Mesodermal cell (in vitro differentiated cells): ENCODE measurements at regions not wholly inside any gene's neighbourhood (a gene's known extent, or its start where the extent isn't known, plus 50 kb on each side); places are given as distances from the start of the nearest gene placed in this dataset.

Source experiments
- H3K27ac ChIP-seq: 2 replicates; pipeline ENCODE4 v1.7.0; 2013; ENCODE audit warnings: mild to moderate bottlenecking, low read depth, low read length, moderate library complexity; ENCODE audit not compliant: severe bottlenecking
- H3K36me3 ChIP-seq: 2 replicates; pipeline ENCODE4 v1.7.1; 2013; ENCODE audit warnings: mild to moderate bottlenecking, low read length, moderate library complexity; ENCODE audit not compliant: control insufficient read depth, insufficient read depth
- H3K4me1 ChIP-seq: one replicate; pipeline ENCODE4 v1.7.1; 2013; ENCODE audit warnings: mild to moderate bottlenecking, low read length; ENCODE audit not compliant: insufficient read depth, control insufficient read depth, poor library complexity, severe bottlenecking
- H3K4me3 ChIP-seq: 2 replicates; pipeline ENCODE4 v1.7.0; 2013; ENCODE audit warnings: low read length, control low read depth, mild to moderate bottlenecking; ENCODE audit not compliant: insufficient read depth, poor library complexity, severe bottlenecking; ENCODE audit errors: extremely low read depth
- H3K9me3 ChIP-seq: 2 replicates; pipeline ENCODE4 v1.7.1; 2013; ENCODE audit warnings: mild to moderate bottlenecking, low read length, moderate library complexity; ENCODE audit not compliant: control insufficient read depth
- WGBS, 2 experiments: methylation state at CpG; one replicate each; pipeline ENCODE4 v1.1.5; 2013; ENCODE audit warnings: missing lambda C conversion rate in 2 of 2; ENCODE audit not compliant: insufficient coverage in 2 of 2; 5-methylcytosine and 5-hydroxymethylcytosine counted together

GRCh38 chr2:40507432-40507831 lies 55.5 kb upstream of the SLC8A1 start:
- Histone ChIP-seq H3K9me3 (no peaks in the 10 kb centered on the region), H3K36me3 (no peaks in the 10 kb centered on the region), H3K4me1 (peaks cover 8% of the 10 kb centered on the region), H3K27ac (no peak overlapping the region), H3K4me3 (no peak overlapping the region)
- no CpG with 5 or more reads among the region's 1 CpG for WGBS, 2 experiments

- Histone ChIP-seq H3K27ac (no peak overlapping the region), H3K9me3 (no peaks in the 10 kb centered on the region), H3K4me3 (no peak overlapping the region), H3K4me1 (peaks cover 8% of the 10 kb centered on the region), H3K36me3 (no peaks in the 10 kb centered on the region)
- WGBS, 2 experiments = no CpG with 5 or more reads among the region's 3 CpGs
These were observed 58.4 kb upstream of the SLC8A1 start for GRCh38 chr2:40510304-40510703.

GRCh38 chr2:40511661-40512213 lies 59.8 kb upstream of the SLC8A1 start:
- H3K4me1 ChIP-seq = peaks cover 8% of the 10 kb centered on the region
- no peaks in the 10 kb centered on the region for H3K36me3 ChIP-seq
- H3K9me3 ChIP-seq = no peaks in the 10 kb centered on the region
- 83 to 92% methylated on average over 6 to 9 of the region's 9 CpGs for WGBS, 2 experiments
- no peak overlapping the region for H3K4me3 ChIP-seq
- H3K27ac ChIP-seq = no peak overlapping the region

GRCh38 chr2:40512256-40512655 lies 60.4 kb upstream of the SLC8A1 start:
- WGBS, 2 experiments = 76 to 81% methylated on average over 3 to 6 of the region's 6 CpGs
- no peak overlapping the region for H3K4me3 ChIP-seq
- H3K36me3 ChIP-seq = no peaks in the 10 kb centered on the region

GRCh38 chr2:40513201-40513600 lies 61.3 kb upstream of the SLC8A1 start:
- Histone ChIP-seq H3K9me3 (no peaks in the 10 kb centered on the region), H3K4me1 (peaks cover 8% of the 10 kb centered on the region), H3K27ac (no peak overlapping the region), H3K36me3 (no peaks in the 10 kb centered on the region), H3K4me3 (no peak overlapping the region)
- no CpG with 5 or more reads among the region's 2 CpGs for WGBS, 2 experiments

More at GRCh38 chr2:40512256-40512655, 60.4 kb upstream of the SLC8A1 start:
- H3K4me1 ChIP-seq = peaks cover 8% of the 10 kb centered on the region
- H3K9me3 ChIP-seq = no peaks in the 10 kb centered on the region
- H3K27ac ChIP-seq = no peak overlapping the region

- H3K9me3 ChIP-seq = no peaks in the 10 kb centered on the region
- 80% methylated on average over 1 of the region's 1 CpG; no CpG with 5 or more reads in 1 of the 2 experiments for WGBS, 2 experiments
- H3K4me1 ChIP-seq = peaks cover 5% of the 10 kb centered on the region
- H3K36me3 ChIP-seq = no peaks in the 10 kb centered on the region
- H3K27ac ChIP-seq = no peak overlapping the region
- no peak overlapping the region for H3K4me3 ChIP-seq
These were observed 64.7 kb upstream of the SLC8A1 start for GRCh38 chr2:40516604-40517003.

- Histone ChIP-seq H3K4me1 (no peaks in the 10 kb centered on the region), H3K27ac (no peak overlapping the region), H3K9me3 (no peaks in the 10 kb centered on the region), H3K4me3 (no peak overlapping the region), H3K36me3 (no peaks in the 10 kb centered on the region)
- no CpG with 5 or more reads among the region's 4 CpGs for WGBS, 2 experiments
These were observed 76.7 kb upstream of the SLC8A1 start for GRCh38 chr2:40528564-40528963.

- no peak overlapping the region for H3K27ac ChIP-seq
- no peaks in the 10 kb centered on the region for H3K4me1 ChIP-seq
- H3K36me3 ChIP-seq = no peaks in the 10 kb centered on the region
These were observed 79.5 kb upstream of the SLC8A1 start for GRCh38 chr2:40531359-40531758.

GRCh38 chr2:40534528-40534927 lies 82.6 kb upstream of the SLC8A1 start:
- H3K9me3 ChIP-seq = no peaks in the 10 kb centered on the region
- no peaks in the 10 kb centered on the region for H3K36me3 ChIP-seq
- no peak overlapping the region for H3K27ac ChIP-seq
- H3K4me3 ChIP-seq = no peak overlapping the region
- WGBS, 2 experiments = 75 to 80% methylated on average over 2 to 3 of the region's 3 CpGs
- no peaks in the 10 kb centered on the region for H3K4me1 ChIP-seq

More at GRCh38 chr2:40531359-40531758, 79.5 kb upstream of the SLC8A1 start:
- Histone ChIP-seq H3K9me3 (no peaks in the 10 kb centered on the region), H3K4me3 (no peak overlapping the region)

GRCh38 chr2:40535972-40536371 lies 84.1 kb upstream of the SLC8A1 start:
- WGBS, 2 experiments = 67 to 73% methylated on average over 1 to 2 of the region's 4 CpGs
- Histone ChIP-seq H3K36me3 (no peaks in the 10 kb centered on the region), H3K27ac (no peak overlapping the region), H3K9me3 (no peaks in the 10 kb centered on the region), H3K4me3 (no peak overlapping the region), H3K4me1 (no peaks in the 10 kb centered on the region)

- H3K4me1 ChIP-seq = no peaks in the 10 kb centered on the region
- no peaks in the 10 kb centered on the region for H3K9me3 ChIP-seq
- no peak overlapping the region for H3K27ac ChIP-seq
- H3K36me3 ChIP-seq = no peaks in the 10 kb centered on the region
- WGBS, 2 experiments = no CpG with 5 or more reads among the region's 3 CpGs
- H3K4me3 ChIP-seq = no peak overlapping the region
These were observed 88.1 kb upstream of the SLC8A1 start for GRCh38 chr2:40540026-40540425.
